ENCODE measurements at regions not wholly inside any gene's neighbourhood (a gene's known extent, or its start where the extent isn't known, plus 50 kb on each side); places are given as distances from the start of the nearest gene placed in this dataset.
A peak's percentile ranks its signal among the peaks of the same experiment; 100 is the strongest.
"Not testable (repeated sequence)": the region's sequence is repeated elsewhere in the genome, so short reads cannot be mapped to it uniquely, and the experiment has no call there.

- DNase-seq = no peak
Measured at GRCh38 chr17:63019138-63019873, 53.3 kb downstream of the TANC2 start.

GRCh38 chr17:63022567-63022966 is 56.5 kb downstream of the TANC2 start:
- no peak for DNase-seq

GRCh38 chr17:63023049-63023448 is 57.0 kb downstream of the TANC2 start:
- no peak for DNase-seq

GRCh38 chr17:63024201-63024600 is 58.2 kb downstream of the TANC2 start:
- no peak for DNase-seq

GRCh38 chr17:63024716-63025115 is 58.7 kb downstream of the TANC2 start:
- DNase-seq = no peak

DNA sequence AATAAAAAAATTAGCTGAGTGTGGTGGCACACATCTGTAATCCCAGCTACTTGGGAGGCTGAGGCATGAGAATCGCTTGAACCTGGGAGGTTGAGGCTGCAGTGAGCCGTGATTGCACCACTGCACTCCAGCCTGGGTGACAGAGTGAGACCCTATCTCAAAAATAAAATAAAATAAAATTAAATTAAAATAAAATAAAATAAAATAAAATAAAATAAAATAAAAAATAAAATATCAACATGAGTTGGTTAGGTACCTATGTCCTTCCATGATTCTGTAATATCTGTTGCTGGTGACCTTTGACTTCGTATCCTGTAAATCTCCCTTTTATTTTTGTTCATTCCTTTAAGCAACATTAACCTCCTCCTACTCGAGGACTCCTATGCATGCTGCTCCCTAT is 59.6 kb downstream of the TANC2 start:
- not testable (repeated sequence) for DNase-seq

GRCh38 chr17:63029541-63029940 is 63.5 kb downstream of the TANC2 start:
- DNase-seq = no peak

DNA sequence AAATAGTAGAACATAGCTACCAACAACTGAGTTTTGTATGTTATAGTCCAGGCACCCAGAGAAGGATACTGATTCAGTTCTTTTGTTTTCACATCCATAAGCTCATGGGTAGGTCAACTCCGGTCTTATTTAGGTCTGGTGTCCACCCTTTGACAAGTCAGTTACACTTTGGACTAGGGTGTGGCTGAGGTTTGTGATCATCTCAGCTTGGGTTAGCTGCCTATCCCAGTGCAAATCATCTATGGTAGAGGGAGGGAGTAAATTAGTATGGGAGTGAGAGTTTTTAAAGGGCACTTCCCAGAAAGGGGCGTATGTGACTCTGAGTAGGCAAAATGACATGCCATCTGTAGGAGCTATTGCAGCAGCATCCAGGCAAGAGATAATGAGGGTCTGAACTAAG is 66.1 kb downstream of the TANC2 start:
- no peak for DNase-seq

DNA sequence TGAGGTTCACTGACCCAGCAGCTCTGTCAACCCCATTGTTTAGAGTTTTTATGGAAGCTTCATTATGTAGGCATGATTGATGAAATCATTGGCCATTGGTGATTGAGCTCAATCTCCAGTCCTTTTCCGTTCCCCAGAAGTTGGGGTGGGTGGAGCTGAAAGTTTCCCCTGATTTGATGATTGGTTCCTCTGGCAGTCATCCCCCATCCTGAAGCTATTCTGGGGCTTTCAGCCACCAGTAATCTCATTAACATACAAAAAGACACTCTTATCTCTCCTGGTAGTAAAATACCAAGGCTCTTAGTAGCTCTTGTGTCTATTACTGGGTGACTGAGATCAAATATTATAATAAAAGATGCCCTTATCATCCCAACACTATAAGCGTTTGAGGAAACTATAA is 67.1 kb downstream of the TANC2 start:
- no peak for DNase-seq

DNA sequence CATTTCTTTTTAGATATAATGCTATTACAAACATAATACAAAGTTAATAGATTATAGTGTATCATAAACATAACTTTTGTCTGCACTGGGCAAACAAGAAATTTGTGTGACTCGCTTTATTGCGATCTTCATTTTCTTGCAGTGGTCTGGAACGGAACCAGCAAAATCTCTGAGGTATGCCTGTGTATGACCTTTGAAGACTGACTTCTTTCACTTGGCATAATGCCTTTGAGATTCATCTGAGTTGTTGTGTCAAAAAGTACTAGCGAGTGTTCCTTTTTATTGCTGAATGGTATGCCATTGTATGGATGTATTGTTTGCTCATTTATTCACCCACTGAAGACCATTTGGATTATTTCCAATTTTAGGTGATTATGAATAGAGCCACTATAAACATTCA is 69.2 kb downstream of the TANC2 start:
- no peak for DNase-seq

DNA sequence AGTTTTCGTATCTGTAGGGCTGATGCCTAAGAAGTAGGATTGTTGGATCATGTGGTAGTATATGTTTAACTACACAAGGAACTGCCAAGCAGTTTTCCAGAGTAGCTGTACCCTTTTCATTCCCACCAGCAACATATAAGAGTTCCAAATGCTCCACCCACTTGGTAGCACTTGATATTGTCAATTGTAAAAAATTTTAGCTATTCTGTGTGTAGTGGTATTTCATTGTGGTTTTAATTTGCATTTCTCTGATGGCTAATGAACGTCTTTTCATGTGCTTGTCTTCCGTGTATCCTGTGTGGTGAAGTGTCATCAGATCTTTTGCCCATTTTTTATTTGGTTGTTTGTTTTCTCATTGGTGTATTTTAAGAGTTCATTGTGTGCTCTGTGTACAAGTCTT is 69.7 kb downstream of the TANC2 start:
- DNase-seq = no peak

DNA sequence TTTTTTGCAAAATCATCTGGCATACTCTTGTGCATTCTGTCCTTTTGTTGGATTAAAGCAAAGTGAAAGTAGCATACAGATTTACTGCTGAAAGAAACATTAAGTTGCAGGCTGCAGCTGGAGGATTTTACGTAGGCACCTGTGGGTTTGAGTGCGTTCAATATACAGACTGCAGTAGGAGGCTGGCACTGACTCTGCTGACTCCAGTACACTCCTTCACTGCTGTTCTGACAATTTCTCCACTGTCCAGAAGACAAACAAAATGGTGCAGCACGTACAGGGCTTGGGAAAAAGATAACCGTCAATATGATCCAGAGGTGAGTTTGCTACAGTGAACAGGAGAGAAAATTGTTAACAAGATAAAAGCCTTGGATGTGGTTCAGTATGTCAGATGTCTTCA is 73.3 kb downstream of the TANC2 start:
- DNase-seq = peak; percentile 15 to 68

GRCh38 chr17:63039899-63040602 is 74.0 kb downstream of the TANC2 start:
- DNase-seq = peak in 1 of 2 experiments; percentile 9

- DNase-seq = peak in 1 of 2 experiments; percentile 0
Measured at GRCh38 chr17:63040816-63041215, 74.8 kb downstream of the TANC2 start.

GRCh38 chr17:63041251-63041650 is 75.2 kb downstream of the TANC2 start:
- DNase-seq = peak in 1 of 2 experiments; percentile 13

DNA sequence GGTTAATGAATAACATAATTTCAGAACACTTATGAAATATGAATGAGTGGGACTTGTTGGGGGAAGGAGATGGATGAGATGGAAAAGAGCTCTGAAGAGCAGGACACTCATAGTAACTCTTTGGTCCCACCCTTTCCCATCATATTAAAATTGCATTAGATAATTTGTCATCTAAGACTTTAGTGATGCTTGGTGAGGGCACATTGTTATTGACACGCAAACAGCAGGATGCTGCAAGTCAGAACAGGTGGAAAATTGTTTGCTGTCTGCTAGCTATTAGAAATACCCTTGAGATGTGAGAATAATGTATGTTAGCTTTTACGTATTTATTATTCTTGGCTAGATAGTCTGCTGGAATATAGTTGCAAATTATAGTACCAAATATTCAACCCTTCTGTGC is 75.7 kb downstream of the TANC2 start:
- no peak for DNase-seq

GRCh38 chr17:63042256-63042812 is 76.3 kb downstream of the TANC2 start:
- peak in 1 of 2 experiments; percentile 19 for DNase-seq

DNA sequence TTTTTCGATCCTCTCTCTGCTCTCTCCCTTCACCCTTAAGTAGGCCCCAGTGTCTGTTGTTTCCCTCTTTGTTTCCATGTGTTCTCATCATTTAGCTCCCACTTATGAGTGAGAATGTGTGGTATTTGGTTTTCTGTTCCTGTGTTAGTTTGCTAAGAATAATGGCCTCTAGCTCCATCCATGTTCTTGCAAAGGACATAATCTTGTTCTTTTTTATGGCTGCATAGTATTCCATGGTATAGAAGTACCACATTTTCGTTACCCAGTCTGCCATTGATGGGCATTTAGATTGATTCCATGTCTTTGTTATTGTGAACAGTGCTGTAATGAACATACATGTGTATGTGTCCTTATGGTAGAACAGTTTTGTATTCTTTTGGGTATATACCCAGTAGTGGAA is 91.5 kb downstream of the TANC2 start:
- DNase-seq = not testable (repeated sequence)

- no peak for DNase-seq
Measured at GRCh38 chr17:63066158-63066813, 100.3 kb downstream of the TANC2 start.

DNA sequence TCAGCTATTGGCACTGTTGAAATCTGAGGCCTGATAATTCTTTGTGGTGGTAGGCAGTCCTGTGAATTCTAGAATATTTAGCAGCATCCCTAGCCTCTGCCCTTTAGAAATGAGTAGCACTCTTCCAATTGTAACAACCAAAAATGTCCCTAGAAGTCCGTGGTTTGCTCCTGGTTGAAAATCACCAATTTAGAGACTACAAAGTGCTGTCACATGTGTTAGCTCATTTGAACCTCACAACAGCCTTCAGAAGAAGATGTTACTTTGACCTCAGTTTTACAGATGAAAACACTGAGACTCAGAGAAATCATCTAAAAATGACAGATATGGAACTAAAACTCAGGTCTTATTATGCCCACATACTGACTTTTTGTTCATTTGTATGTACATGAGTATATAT is 103.2 kb downstream of the TANC2 start:
- no peak for DNase-seq

GRCh38 chr17:63070031-63070430 is 104.0 kb downstream of the TANC2 start:
- no peak for DNase-seq

DNA sequence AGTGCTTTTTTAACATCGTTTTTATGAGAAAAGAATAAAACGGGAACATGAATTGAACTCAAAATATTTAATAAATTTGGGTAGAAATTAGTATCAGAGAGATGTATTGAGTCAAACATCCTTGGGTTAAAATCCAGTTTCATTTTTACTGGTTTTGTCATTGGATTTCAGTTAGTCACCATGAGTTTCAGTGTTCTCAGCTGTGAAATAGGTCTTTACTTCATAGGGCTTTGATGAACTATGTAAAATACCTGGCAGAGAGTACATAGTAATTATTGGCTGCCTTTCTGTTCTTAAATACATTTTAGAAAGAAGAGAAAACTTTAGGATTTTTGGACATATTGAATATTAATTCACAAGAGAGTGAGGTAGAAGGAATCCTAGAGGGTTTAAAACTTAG is 105.8 kb downstream of the TANC2 start:
- no peak for DNase-seq

GRCh38 chr17:63075969-63076368 is 109.9 kb downstream of the TANC2 start:
- no peak for DNase-seq

GRCh38 chr17:63078707-63079106 is 112.7 kb downstream of the TANC2 start:
- no peak for DNase-seq

Measured in SHP77 (cell line).